ENCODE measurements at regions not wholly inside any gene's neighbourhood (a gene's known extent, or its start where the extent isn't known, plus 50 kb on each side); places are given as distances from the start of the nearest gene placed in this dataset.

DNA sequence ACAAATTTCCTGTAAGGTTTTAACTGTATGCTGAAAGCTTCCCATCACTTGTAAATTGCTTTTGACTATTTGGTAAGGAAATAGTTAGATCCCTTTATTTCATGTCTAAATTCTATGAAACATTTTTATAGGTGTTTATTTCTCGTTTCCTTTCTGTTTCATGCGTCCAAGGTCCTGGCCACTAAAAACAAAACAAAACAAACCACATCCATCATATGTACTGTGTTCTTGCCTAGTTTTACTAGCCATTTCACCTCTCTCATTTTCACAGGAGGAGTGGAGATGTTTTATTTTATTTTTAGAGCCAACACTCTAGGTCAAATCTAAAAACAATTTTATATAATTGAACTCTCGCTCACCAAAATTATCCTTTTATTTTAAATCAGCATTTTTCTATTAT, 375.2 kb upstream of the CTSO start:
- TF ChIP-seq POLR2A (IDR thresholded peaks at IDR 0.05; ENCODE audit: low read length) (no peak), GATA1 (IDR thresholded peaks at IDR 0.05; ENCODE audit: low read depth, low read length) (no peak)
